MM.1S (cell line): ENCODE measurements at regions not wholly inside any gene's neighbourhood (a gene's known extent, or its start where the extent isn't known, plus 50 kb on each side); places are given as distances from the start of the nearest gene placed in this dataset.

Experiments used
- EZH2 ChIP-seq: fragments of 300-600 bp; sonication (generic); optimal IDR thresholded peaks from 2 replicates; pipeline ENCODE3; 2017; ENCODE audit warnings: low read depth, mild to moderate bottlenecking, antibody characterized with exemption, low read length, mixed read lengths
- TF ChIP-seq, protein P1 (sequence below): fragments of 300-600 bp; sonication (generic); IDR thresholded peaks from 2 replicates; pipeline ENCODE4 v1.5.1; 2016; ENCODE audit warnings: antibody characterized with exemption, low read length, mixed read lengths

DNA sequence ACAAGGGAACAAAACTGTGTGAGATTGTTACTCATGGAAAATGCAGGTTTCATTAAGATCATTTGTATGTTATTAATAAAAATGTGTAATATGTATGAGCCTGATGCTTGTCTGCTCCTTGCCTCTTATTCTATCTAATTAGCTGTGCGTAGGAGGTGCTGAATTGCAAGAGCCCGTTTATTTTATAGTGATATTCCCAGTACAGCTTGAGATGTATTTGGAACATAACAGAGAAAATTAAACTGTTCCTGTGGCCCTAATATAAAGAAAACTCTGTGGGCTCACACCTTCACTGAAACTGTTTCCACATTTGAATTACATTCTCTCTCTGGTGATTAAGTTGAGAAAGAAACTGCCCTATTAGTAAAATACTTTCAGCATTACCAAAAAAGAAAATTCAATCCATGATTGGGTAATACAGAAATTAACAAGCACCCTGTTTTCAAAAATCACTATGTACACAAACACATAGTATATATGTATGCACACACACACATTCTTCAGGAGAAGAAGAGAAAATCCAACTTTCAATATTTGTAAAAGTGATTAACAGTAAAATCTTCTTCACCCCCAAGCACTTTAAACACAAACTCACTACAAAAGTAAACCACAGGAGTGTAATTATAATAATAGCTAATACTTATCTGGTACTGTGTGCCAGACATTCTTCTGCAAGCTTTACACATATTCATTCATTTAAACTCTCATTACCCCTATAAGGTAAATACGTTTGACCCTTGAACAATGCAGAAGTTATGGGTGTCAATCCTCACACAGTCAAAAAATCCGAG, 233.2 kb downstream of the PHLDA1 start:
- TF ChIP-seq, protein P1, sequence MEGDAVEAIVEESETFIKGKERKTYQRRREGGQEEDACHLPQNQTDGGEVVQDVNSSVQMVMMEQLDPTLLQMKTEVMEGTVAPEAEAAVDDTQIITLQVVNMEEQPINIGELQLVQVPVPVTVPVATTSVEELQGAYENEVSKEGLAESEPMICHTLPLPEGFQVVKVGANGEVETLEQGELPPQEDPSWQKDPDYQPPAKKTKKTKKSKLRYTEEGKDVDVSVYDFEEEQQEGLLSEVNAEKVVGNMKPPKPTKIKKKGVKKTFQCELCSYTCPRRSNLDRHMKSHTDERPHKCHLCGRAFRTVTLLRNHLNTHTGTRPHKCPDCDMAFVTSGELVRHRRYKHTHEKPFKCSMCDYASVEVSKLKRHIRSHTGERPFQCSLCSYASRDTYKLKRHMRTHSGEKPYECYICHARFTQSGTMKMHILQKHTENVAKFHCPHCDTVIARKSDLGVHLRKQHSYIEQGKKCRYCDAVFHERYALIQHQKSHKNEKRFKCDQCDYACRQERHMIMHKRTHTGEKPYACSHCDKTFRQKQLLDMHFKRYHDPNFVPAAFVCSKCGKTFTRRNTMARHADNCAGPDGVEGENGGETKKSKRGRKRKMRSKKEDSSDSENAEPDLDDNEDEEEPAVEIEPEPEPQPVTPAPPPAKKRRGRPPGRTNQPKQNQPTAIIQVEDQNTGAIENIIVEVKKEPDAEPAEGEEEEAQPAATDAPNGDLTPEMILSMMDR: no peak
- no peak for TF ChIP-seq EZH2
